Stomach (tissue), 4 donors: ENCODE measurements at regions not wholly inside any gene's neighbourhood (a gene's known extent, or its start where the extent isn't known, plus 50 kb on each side); places are given as distances from the start of the nearest gene placed in this dataset.

Experiments used
- POLR2A ChIP-seq, 4 donors: fragments of 450-650 bp; IDR thresholded peaks; one replicate each; pipeline ENCODE4 v1.6.1; 2016; ENCODE audit warnings: antibody characterized with exemption in 4 of 4, control low read depth in 2 of 4, mild to moderate bottlenecking in 1 of 4, moderate library complexity in 1 of 4
- TF ChIP-seq, protein P1 (sequence below), 7 experiments: fragments of 450-650 bp in 4 of 7; fragments of 200-600 bp in 3 of 7; sonication (generic) in 3 of 7; IDR thresholded peaks; one replicate each; pipeline ENCODE4 v1.5.1; 2016 to 2019; ENCODE audit warnings: antibody characterized with exemption in 7 of 7, control low read depth in 2 of 7, mild to moderate bottlenecking in 1 of 7

DNA sequence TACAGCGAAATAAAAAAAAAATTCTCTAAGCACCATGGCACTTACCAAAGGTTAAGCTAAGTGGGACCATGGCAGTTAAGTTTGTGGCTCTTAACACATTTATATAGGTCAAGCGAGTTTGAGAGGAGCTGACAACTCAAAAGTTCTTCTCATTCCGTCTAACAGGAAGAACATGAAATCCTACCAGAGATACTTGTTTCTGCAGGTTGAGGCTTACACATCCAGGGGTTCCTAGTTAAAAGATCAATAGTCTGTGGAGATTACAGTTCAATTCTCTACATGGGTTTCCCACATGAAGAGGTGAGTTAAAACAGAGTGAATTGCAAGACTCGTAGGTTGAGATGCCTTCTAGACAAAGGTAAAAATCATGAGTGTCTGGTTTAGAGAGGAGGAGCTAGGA, 142.6 kb downstream of the EMP1 start:
- TF ChIP-seq, protein P1, sequence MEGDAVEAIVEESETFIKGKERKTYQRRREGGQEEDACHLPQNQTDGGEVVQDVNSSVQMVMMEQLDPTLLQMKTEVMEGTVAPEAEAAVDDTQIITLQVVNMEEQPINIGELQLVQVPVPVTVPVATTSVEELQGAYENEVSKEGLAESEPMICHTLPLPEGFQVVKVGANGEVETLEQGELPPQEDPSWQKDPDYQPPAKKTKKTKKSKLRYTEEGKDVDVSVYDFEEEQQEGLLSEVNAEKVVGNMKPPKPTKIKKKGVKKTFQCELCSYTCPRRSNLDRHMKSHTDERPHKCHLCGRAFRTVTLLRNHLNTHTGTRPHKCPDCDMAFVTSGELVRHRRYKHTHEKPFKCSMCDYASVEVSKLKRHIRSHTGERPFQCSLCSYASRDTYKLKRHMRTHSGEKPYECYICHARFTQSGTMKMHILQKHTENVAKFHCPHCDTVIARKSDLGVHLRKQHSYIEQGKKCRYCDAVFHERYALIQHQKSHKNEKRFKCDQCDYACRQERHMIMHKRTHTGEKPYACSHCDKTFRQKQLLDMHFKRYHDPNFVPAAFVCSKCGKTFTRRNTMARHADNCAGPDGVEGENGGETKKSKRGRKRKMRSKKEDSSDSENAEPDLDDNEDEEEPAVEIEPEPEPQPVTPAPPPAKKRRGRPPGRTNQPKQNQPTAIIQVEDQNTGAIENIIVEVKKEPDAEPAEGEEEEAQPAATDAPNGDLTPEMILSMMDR (IDR thresholded peaks at IDR 0.05), result no peak
- no peak for TF ChIP-seq POLR2A (IDR thresholded peaks at IDR 0.05)
